Panc1 (cell line): ENCODE measurements at regions not wholly inside any gene's neighbourhood (a gene's known extent, or its start where the extent isn't known, plus 50 kb on each side); places are given as distances from the start of the nearest gene placed in this dataset.

Source experiments
- ATAC-seq: fragments of 200-7000 bp; cut with Tn5 transposase; 2 replicates; pipeline ENCODE4 v1.9.1; 2020; ENCODE audit warnings: mild to moderate bottlenecking, moderate library complexity
- BruUV-seq: library from RNA; stranded (reverse); fragments of 400-500 nt; replicated peaks from 2 replicates; lab custom pipeline; 2021; lab: Mats Ljungman, UMichigan
- CTCF ChIA-PET: fragments of 300-600 bp; sonication (Branson Sonifier 250); formaldehyde crosslinking; loops from one replicate; lab custom pipeline; 2022; ENCODE audit warnings: antibody characterized with exemption; lab: Charles Lee
- POLR2A ChIA-PET: fragments of 300-600 bp; sonication (Branson Sonifier 250); formaldehyde crosslinking; loops from one replicate; lab custom pipeline; 2022; ENCODE audit warnings: antibody characterized with exemption; lab: Charles Lee
- DNase-seq: peaks from one replicate; pipeline ENCODE4 v3.0.0-alpha.2; 2010; ENCODE audit warnings: low read depth, low spot score
- H3K27ac ChIP-seq: 2 replicates; pipeline ENCODE4 v1.5.1; 2011; ENCODE audit warnings: mild to moderate bottlenecking, low read length, inconsistent platforms
- H3K27me3 ChIP-seq: fragments of 200-500 bp; sonication (Bioruptor generic); 2 replicates; pipeline ENCODE4 v1.6.0; 2014; ENCODE audit warnings: low read length, inconsistent platforms; ENCODE audit not compliant: control insufficient read depth, insufficient read depth
- H3K36me3 ChIP-seq: fragments of 200-500 bp; sonication (Bioruptor generic); 2 replicates; pipeline ENCODE4 v1.5.1; 2014; ENCODE audit warnings: inconsistent platforms, mild to moderate bottlenecking, low read length, moderate library complexity; ENCODE audit not compliant: control insufficient read depth, insufficient read depth
- H3K4me1 ChIP-seq: 2 replicates; pipeline ENCODE4 v1.5.1; 2011; ENCODE audit warnings: inconsistent platforms, mild to moderate bottlenecking, low read length, moderate library complexity; ENCODE audit not compliant: control insufficient read depth, insufficient read depth
- H3K4me3 ChIP-seq, 2 experiments: 2 replicates each; pipeline ENCODE4 v1.5.1; 2011 to 2012; ENCODE audit warnings: low read depth in 2 of 2, low read length in 2 of 2, mild to moderate bottlenecking in 2 of 2, inconsistent platforms in 1 of 2, moderate library complexity in 1 of 2
- H3K9me3 ChIP-seq: fragments of 200-500 bp; sonication (Bioruptor generic); 2 replicates; pipeline ENCODE4 v1.5.1; 2014; ENCODE audit warnings: low read depth, mild to moderate bottlenecking, inconsistent platforms, low read length, moderate library complexity; ENCODE audit not compliant: control insufficient read depth, insufficient read depth
- CTCF ChIP-seq: fragments of 450-650 bp; IDR thresholded peaks from 2 replicates; pipeline ENCODE4 v1.5.1; 2017; ENCODE audit warnings: mild to moderate bottlenecking
- POLR2AphosphoS5 ChIP-seq: IDR thresholded peaks from 2 replicates; pipeline ENCODE4 v1.6.1; 2012; ENCODE audit warnings: mild to moderate bottlenecking, low read depth, low read length, moderate library complexity
- REST ChIP-seq, 2 experiments: IDR thresholded peaks; 2 replicates each; pipeline ENCODE4 v1.6.1; 2011 to 2012; ENCODE audit warnings: low read depth in 2 of 2, control low read depth in 1 of 2, low read length in 1 of 2, mild to moderate bottlenecking in 1 of 2, moderate library complexity in 1 of 2; ENCODE audit not compliant: insufficient read depth in 1 of 2
- SIN3A ChIP-seq: IDR thresholded peaks from 2 replicates; pipeline ENCODE4 v1.6.1; 2012; ENCODE audit warnings: low read depth, mild to moderate bottlenecking, low read length, moderate library complexity, borderline replicate concordance; ENCODE audit not compliant: insufficient read depth
- TCF7L2 ChIP-seq: IDR thresholded peaks from 2 replicates; pipeline ENCODE4 v1.6.1; 2011; ENCODE audit warnings: mild to moderate bottlenecking, low read depth, low read length, inconsistent platforms
- in situ Hi-C: cut with HindIII; loops from 2 replicates; pipeline ENCODE4 v1.10.0; 2016; ENCODE audit warnings: low sequenced_read_pairs, low pct_unique_long_range_greater_than_20kb
- intact Hi-C: fragments of 100-400 bp; cut with micrococcal nuclease; formaldehyde crosslinking; loops from one replicate; pipeline ENCODE4 v1.10.0; 2022; ENCODE audit not compliant: unreplicated experiment

GRCh38 chr13:34277936-34278335 is 460.0 kb downstream of the RFC3 start:
- POLR2A ChIA-PET: no interaction called here
- DNase-seq (no peak), ATAC-seq (no peak)
- CTCF ChIA-PET: no interaction called here
- intact Hi-C loops (no loop called here), in situ Hi-C loops (no loop called here)
- no peak overlapping the region for H3K4me3 ChIP-seq
- no peak for TF ChIP-seq SIN3A
- TF ChIP-seq REST (IDR thresholded peaks at IDR 0.05; ENCODE audit: insufficient read depth in 1 of 2, low read depth in 2 of 2, low read length in 1 of 2): no peak
- no peak for TF ChIP-seq TCF7L2
- no peak for TF ChIP-seq CTCF
- TF ChIP-seq POLR2AphosphoS5: no peak
- H3K27ac ChIP-seq: no peak overlapping the region
- H3K27me3 ChIP-seq: no peaks in the 10 kb centered on the region
- BruUV-seq: no TSS peak
- H3K4me1 ChIP-seq: no peaks in the 10 kb centered on the region
- no peaks in the 10 kb centered on the region for H3K9me3 ChIP-seq
- no peaks in the 10 kb centered on the region for H3K36me3 ChIP-seq

- no peak overlapping the region for H3K4me3 ChIP-seq
- no peaks in the 10 kb centered on the region for H3K9me3 ChIP-seq
- POLR2A ChIA-PET: no interaction called here
- TF ChIP-seq POLR2AphosphoS5 (no peak), TCF7L2 (no peak), SIN3A (no peak), CTCF (no peak), REST (IDR thresholded peaks at IDR 0.05; ENCODE audit: insufficient read depth in 1 of 2, low read depth in 2 of 2, low read length in 1 of 2) (no peak)
- no peaks in the 10 kb centered on the region for H3K36me3 ChIP-seq
- intact Hi-C loops: no loop called here
- BruUV-seq: no TSS peak
- no peak overlapping the region for H3K27ac ChIP-seq
- ATAC-seq (no peak), DNase-seq (no peak)
- no peaks in the 10 kb centered on the region for H3K4me1 ChIP-seq
- in situ Hi-C loops: no loop called here
- H3K27me3 ChIP-seq: no peaks in the 10 kb centered on the region
- CTCF ChIA-PET: no interaction called here
These were observed 460.8 kb downstream of the RFC3 start for GRCh38 chr13:34278780-34279179.
